ENCODE measurements at regions not wholly inside any gene's neighbourhood (a gene's known extent, or its start where the extent isn't known, plus 50 kb on each side); places are given as distances from the start of the nearest gene placed in this dataset.

GRCh38 chr16:86763819-86764218 is 185.5 kb downstream of the FOXL1 start:
- no peak overlapping the region for H2AFZ ChIP-seq
- WGBS (ENCODE audit: low lambda C conversion rate, missing lambda C conversion rate), result 79% methylated on average over 12 of the region's 12 CpGs

DNA sequence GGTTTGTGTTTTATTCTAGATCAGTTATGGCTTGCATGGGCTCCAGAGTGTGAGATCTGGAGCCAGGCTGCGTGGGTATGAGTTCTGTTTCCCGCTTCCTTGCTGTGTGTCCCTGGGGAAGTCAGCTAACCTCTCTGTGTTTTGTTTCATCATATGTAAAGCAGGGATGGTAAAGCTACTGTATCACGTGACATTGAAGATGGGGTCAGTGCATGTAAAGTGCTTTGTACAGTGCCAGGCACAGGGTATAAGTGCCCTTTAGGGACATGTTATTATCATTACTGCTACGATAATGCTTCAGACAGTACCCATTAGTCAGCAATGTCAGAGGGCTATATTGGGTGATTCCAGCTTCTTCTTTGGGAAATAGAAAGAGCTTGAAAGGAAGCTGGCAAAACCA is 186.2 kb downstream of the FOXL1 start:
- no peak for DNase-seq (ENCODE audit: low spot score)
- TF ChIP-seq EZH2 (IDR thresholded peaks at IDR 0.05; ENCODE audit: borderline replicate concordance), result no peak
- TF ChIP-seq, protein P1, sequence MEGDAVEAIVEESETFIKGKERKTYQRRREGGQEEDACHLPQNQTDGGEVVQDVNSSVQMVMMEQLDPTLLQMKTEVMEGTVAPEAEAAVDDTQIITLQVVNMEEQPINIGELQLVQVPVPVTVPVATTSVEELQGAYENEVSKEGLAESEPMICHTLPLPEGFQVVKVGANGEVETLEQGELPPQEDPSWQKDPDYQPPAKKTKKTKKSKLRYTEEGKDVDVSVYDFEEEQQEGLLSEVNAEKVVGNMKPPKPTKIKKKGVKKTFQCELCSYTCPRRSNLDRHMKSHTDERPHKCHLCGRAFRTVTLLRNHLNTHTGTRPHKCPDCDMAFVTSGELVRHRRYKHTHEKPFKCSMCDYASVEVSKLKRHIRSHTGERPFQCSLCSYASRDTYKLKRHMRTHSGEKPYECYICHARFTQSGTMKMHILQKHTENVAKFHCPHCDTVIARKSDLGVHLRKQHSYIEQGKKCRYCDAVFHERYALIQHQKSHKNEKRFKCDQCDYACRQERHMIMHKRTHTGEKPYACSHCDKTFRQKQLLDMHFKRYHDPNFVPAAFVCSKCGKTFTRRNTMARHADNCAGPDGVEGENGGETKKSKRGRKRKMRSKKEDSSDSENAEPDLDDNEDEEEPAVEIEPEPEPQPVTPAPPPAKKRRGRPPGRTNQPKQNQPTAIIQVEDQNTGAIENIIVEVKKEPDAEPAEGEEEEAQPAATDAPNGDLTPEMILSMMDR (IDR thresholded peaks at IDR 0.05; ENCODE audit: poor library complexity), result no peak
- TF ChIP-seq EZH2phosphoT487 (IDR thresholded peaks at IDR 0.05; ENCODE audit: low read depth, severe bottlenecking, unreplicated experiment), result no peak
- Histone ChIP-seq H3K9me2 (replicated peaks; ENCODE audit: insufficient read depth) (no peaks in the 10 kb centered on the region), H3K27ac (no peak overlapping the region), H3K4me3 (no peak overlapping the region), H4K20me1 (ENCODE audit: insufficient read depth, poor library complexity, severe bottlenecking) (no peaks in the 10 kb centered on the region), H3K36me3 (replicated peaks; ENCODE audit: insufficient read depth, low read depth) (no peaks in the 10 kb centered on the region), H2AFZ (no peak overlapping the region), H3K4me1 (ENCODE audit: insufficient read depth) (peaks cover 5% of the 10 kb centered on the region), H3K4me2 (no peak overlapping the region), H3K79me2 (no peaks in the 10 kb centered on the region), H3K9me3 (ENCODE audit: low read depth) (no peaks in the 10 kb centered on the region), H3K27me3 (peaks cover 38% of the 10 kb centered on the region)
- WGBS (ENCODE audit: low lambda C conversion rate, missing lambda C conversion rate), result 91% methylated on average over 4 of the region's 4 CpGs

More at GRCh38 chr16:86763819-86764218, 185.5 kb downstream of the FOXL1 start:
- Histone ChIP-seq H3K27me3 (peaks cover 45% of the 10 kb centered on the region), H4K20me1 (ENCODE audit: insufficient read depth, poor library complexity, severe bottlenecking) (no peaks in the 10 kb centered on the region), H3K27ac (no peak overlapping the region), H3K4me2 (no peak overlapping the region), H3K4me3 (no peak overlapping the region), H3K4me1 (ENCODE audit: insufficient read depth) (peaks cover 5% of the 10 kb centered on the region), H3K79me2 (no peaks in the 10 kb centered on the region), H3K9me2 (replicated peaks; ENCODE audit: insufficient read depth) (no peaks in the 10 kb centered on the region), H3K36me3 (replicated peaks; ENCODE audit: insufficient read depth, low read depth) (no peaks in the 10 kb centered on the region), H3K9me3 (ENCODE audit: low read depth) (no peaks in the 10 kb centered on the region)
- no peak for DNase-seq (ENCODE audit: low spot score)
- TF ChIP-seq, protein P1 (IDR thresholded peaks at IDR 0.05; ENCODE audit: poor library complexity), result no peak
- TF ChIP-seq EZH2phosphoT487 (IDR thresholded peaks at IDR 0.05; ENCODE audit: low read depth, severe bottlenecking, unreplicated experiment) (no peak), EZH2 (IDR thresholded peaks at IDR 0.05; ENCODE audit: borderline replicate concordance) (no peak)

- Histone ChIP-seq H2AFZ (no peak overlapping the region), H3K9me2 (replicated peaks; ENCODE audit: insufficient read depth) (no peaks in the 10 kb centered on the region), H3K79me2 (no peaks in the 10 kb centered on the region), H3K4me1 (ENCODE audit: insufficient read depth) (peaks cover 5% of the 10 kb centered on the region), H3K36me3 (replicated peaks; ENCODE audit: insufficient read depth, low read depth) (no peaks in the 10 kb centered on the region), H3K27me3 (peaks cover 31% of the 10 kb centered on the region), H3K4me2 (no peak overlapping the region), H3K9me3 (ENCODE audit: low read depth) (no peaks in the 10 kb centered on the region), H3K27ac (no peak overlapping the region), H4K20me1 (ENCODE audit: insufficient read depth, poor library complexity, severe bottlenecking) (no peaks in the 10 kb centered on the region), H3K4me3 (no peak overlapping the region)
- DNase-seq (ENCODE audit: low spot score), result no peak
- TF ChIP-seq EZH2 (IDR thresholded peaks at IDR 0.05; ENCODE audit: borderline replicate concordance) (no peak), EZH2phosphoT487 (IDR thresholded peaks at IDR 0.05; ENCODE audit: low read depth, severe bottlenecking, unreplicated experiment) (no peak)
- WGBS (ENCODE audit: low lambda C conversion rate, missing lambda C conversion rate), result 87% methylated on average over 6 of the region's 6 CpGs
Measured at GRCh38 chr16:86765389-86766026, 187.2 kb downstream of the FOXL1 start.

GRCh38 chr16:86766700-86767099 is 188.4 kb downstream of the FOXL1 start:
- H3K27ac ChIP-seq, result no peak overlapping the region
- H3K36me3 ChIP-seq (replicated peaks; ENCODE audit: insufficient read depth, low read depth), result no peaks in the 10 kb centered on the region
- no peaks in the 10 kb centered on the region for H3K9me2 ChIP-seq (replicated peaks; ENCODE audit: insufficient read depth)
- DNase-seq (ENCODE audit: low spot score), result no peak
- H2AFZ ChIP-seq, result no peak overlapping the region
- TF ChIP-seq, protein P1 (IDR thresholded peaks at IDR 0.05; ENCODE audit: poor library complexity), result no peak
- TF ChIP-seq EZH2phosphoT487 (IDR thresholded peaks at IDR 0.05; ENCODE audit: low read depth, severe bottlenecking, unreplicated experiment) (no peak), EZH2 (IDR thresholded peaks at IDR 0.05; ENCODE audit: borderline replicate concordance) (no peak)
- no peak overlapping the region for H3K4me2 ChIP-seq
- H3K79me2 ChIP-seq, result no peaks in the 10 kb centered on the region
- peaks cover 30% of the 10 kb centered on the region for H3K27me3 ChIP-seq
- H4K20me1 ChIP-seq (ENCODE audit: insufficient read depth, poor library complexity, severe bottlenecking), result no peaks in the 10 kb centered on the region
- H3K9me3 ChIP-seq (ENCODE audit: low read depth), result no peaks in the 10 kb centered on the region
- 91% methylated on average over 2 of the region's 2 CpGs for WGBS (ENCODE audit: low lambda C conversion rate, missing lambda C conversion rate)
- peaks cover under 1% of the 10 kb centered on the region for H3K4me1 ChIP-seq (ENCODE audit: insufficient read depth)
- no peak overlapping the region for H3K4me3 ChIP-seq

Data from hepatocyte (in vitro differentiated cells).